DMS 273 treated with DMSO at 0.1 percent for 48 hours (cell line): ENCODE measurements at regions not wholly inside any gene's neighbourhood (a gene's known extent, or its start where the extent isn't known, plus 50 kb on each side); places are given as distances from the start of the nearest gene placed in this dataset.

Experiments used
- DNase-seq: peaks from one replicate; lab custom pipeline; 2025; lab: John Stamatoyannopoulos, UW

DNA sequence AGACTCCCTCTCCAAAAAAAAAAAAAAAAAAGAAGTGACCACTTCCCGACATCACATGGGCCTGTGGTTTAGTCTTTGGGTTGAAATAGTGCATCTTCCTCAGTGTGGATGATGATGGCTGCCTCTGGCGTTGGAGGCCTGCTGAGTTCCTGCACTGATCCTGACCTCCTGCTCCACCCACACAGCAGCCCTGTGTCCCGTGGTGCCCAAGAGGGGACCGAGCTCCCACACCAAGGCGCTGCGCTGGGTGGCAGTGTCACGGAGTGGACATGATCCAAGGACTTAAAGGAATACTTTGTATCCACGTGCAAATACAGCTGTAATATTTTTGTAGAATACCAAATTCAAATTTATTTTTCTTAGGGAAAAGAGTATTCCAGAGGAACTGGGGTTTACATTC, 109.2 kb upstream of the PHACTR3 start:
- DNase-seq = no peak

DNA sequence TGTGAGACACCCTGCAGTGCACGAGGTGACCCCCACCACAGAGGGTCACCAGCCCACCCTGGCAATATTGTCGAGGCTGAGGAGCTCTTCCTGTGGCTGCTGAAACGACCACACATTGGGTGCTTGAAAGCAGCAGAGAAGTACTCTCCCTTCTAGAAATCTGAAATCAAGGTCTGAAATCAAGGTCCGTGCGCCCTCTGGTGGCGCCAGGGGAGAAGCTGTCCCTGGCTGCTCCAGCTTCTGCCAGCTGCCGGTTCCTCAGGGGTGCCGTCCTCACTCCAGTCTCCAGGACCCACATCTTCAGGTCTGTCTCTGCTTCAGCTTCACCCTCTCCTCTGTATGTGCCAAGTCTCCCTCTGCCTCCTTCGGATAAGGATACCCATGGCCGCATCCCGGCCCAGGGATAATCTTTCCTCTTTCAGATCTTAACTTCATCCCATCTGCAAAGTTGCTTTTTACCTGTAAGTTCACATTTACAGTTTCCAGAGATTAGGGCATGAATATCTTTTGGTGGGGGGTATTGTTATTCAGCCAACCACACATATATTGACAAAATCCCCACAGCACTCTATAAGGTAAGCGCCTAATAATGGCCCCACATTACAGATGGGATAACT, 108.3 kb upstream of the PHACTR3 start:
- peak; percentile 34 for DNase-seq

DNA sequence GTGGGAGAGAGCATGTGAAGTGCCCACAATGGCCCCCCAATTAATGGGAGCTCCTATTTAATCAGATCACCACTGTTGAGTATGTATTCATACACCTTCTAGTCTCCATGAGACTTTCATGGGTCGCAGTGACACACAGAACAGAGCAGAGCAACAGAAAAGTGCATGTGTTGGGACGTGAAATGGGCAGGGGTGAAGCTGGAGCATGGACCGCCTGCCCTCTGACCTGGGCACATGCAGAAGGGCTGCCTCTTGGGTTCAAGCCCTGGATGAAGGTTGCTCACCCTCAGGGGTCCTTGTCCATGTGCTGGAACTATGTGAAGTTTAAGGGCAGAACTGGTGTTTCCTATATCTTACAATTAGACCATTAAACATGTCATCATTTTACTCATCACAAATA, 106.0 kb upstream of the PHACTR3 start:
- DNase-seq = no peak

DNA sequence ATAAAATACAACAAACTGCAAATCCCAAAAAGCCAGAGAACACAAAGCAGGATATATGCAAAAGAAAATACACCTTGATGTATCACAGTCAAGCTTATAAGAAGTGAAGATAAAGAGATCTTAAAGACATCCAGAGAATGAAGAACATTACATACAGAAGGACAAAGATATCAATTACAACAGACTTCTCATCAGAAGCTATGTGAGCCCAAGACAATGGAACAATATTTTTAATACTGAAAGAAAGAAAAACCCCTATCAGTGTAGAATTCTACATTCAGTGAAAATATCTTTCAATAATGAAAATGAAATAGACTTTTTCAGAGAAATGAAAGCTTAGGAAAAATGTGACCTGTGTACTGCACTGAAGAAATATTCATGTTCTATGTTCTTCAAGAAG, 104.5 kb upstream of the PHACTR3 start:
- DNase-seq = no peak

DNA sequence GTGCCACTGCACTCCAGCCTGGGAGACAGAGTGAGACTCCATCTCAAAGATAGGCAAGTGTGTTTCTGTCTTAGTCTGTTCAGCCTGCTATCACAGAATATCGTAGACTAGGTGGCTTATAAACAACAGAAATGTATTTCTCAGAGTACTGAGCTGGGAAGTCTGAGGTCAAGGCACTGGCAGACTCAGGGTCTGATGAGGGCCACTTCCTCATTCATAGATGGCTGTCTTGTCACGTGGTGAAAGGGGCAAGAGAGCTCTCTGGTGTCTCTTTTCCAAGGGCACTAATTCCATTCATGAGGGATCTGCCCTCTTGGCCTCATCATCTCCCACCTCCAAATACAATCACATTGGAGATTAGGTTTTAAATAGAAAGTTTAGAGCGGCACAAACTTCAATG, 95.6 kb upstream of the PHACTR3 start:
- DNase-seq = no peak

DNA sequence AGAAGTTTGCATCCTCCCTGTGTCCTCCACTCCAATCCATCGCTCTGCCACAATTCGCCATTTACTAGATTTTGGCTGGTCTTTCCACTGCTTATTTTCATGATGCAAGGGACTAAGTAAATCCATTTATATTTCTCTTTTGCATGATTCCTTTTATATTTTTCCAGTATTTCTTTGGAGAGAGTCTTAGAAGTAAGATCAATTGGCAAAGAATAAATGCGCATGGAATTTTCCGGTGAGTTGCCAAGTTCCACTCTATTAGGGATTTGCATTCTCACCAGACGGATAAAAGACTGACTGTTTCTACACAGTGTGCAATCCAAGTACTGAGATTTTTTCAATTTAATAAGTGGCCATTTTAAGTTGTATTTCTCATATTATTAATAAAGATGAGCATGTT, 91.7 kb upstream of the PHACTR3 start:
- DNase-seq = no peak

DNA sequence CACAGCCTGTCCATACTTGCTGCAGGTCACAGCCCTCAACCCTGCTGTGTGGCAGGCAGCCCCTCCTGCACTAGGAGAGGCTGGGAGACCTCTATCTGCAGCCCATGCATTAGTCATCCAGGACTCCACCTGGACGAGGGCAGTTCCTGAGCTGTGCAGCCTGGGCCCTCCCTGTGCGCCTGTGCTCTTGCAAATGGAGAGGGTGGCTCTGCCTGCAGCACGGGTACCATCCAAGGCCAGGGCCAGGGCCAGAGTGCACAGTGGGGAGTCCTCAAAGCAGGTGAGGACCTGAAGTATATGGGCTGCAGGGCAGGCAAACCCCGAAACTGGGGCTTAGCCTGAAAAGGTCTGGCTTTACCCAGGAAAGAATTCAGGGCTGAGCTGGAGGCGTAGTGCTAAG, 89.8 kb upstream of the PHACTR3 start:
- no peak for DNase-seq

DNA sequence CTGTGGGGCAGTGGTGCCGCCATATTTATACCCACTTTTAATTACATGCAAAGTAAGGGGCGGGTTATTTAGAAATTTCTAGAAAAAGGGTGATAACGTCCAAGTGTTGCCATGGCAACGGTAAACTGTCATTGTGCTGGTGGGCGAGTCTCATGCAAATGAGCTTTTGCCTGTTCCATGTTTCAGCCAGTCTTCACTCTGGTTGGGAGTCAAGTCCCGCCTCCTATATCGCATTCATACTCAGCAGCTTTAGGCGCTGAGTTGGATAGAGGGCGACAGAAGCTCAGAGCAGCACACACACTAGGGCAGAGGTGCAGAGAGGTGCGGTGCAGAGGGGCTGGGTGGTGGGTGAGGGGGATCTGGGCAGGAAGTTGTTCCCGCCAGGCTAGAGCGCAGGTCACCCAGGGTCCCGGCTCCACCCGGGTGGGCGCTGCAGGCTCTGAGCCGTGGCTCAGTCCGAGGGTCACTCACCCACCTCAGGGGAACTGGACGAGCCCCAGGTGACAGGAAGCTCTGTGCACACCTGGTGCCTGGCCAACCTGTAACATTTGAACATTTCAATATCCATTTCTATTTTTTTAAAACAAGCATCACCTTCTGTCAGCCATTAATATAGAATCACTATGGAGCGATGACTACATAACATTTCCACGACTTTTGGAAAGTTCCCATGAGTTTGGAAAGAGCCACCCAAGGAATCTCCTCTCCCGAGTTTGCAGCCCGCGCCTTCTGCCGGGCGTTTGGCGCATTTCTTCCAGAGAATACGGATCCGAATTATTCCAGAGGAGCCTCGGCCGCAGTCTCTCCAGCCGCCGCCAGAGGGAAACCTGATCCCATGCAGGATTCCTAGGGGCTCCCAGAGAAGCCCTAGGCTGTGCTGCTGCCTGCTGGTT, 89.1 kb upstream of the PHACTR3 start:
- peak; percentile 44 for DNase-seq

DNA sequence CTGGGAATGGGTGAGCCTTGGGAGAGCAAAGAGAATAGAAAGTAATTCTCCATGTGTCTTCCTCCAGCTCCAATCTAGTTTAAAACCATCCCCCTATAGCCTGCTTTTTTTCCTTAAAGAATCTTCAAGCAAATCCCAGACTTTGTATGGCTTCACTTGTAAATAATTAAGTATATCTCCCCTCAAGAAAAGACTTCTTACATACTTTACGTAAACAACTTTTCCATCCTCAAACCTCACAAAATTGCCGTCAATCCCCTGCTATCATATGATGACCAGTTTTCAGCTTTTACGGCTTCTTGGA, 88.5 kb upstream of the PHACTR3 start:
- no peak for DNase-seq

DNA sequence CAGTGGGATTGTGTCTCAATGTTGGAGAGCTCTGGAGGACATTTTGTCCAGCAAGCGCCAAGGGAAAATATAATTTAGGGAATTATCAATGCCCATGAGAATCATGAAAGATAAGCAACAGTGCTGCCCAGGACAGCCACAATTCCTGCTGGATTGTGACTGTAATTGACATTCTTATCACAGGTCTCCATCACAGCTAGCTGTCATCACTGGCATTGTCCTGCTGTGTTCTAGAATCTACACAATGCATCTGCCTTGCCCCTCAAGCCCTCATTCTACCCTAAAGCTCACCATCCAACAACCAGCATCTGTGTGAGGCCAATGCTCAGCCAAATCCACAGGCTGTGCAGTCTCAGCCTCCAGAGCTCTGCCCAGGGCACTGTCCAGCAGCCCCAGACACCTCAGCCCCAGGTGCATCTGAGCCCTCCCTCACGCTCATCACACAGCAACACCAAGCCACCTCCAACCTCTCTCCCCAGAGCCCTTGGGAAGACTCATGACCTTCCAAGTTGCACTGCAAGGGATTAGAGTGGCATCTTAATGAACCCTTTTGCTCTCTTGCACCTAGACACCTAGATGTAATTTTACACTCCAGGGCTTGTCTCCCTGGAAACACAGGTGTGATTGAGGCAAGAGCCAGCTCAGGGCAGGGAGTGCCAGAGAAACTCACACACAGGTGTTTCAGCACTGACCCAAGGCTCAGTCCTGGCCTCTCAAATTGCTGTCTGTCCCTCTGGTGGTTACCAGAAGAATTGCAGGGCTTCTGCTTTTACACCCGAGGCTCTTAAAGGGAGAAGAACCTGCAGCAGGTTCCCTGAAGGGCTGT, 85.2 kb upstream of the PHACTR3 start:
- peak; percentile 22 for DNase-seq

DNA sequence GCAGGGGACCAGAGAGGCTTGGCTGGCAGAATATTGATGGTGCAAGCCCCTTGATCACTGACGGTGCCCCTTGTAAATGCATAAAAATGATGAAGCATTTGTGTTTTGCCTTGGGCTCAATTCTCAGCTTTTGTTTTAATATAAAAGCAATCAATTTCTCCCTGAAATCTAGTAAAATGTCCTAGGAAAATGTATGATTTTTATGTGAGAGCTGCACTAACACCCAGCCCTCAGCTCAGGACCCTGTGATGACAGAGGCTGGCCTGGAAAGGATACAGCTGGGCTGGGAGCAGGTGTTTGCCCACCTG, 84.7 kb upstream of the PHACTR3 start:
- DNase-seq = no peak

DNA sequence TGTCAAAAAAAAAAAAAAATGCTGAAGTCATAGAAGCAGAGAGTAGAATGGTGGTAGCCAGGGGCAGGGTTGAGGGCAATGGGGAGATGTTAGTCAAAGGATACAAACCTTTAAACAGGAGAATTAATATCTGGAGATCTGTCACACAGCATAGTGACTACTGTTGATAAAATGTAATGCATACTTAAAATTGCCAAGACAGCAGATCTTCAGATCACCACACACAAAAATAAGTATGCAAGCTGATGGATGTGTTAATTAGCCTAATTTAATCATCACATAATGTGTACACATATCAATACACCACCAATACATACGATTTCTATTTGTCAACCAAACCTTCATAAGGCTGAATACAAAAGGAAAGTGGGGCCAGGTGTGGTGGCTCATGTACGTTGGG, 83.5 kb upstream of the PHACTR3 start:
- DNase-seq = no peak

DNA sequence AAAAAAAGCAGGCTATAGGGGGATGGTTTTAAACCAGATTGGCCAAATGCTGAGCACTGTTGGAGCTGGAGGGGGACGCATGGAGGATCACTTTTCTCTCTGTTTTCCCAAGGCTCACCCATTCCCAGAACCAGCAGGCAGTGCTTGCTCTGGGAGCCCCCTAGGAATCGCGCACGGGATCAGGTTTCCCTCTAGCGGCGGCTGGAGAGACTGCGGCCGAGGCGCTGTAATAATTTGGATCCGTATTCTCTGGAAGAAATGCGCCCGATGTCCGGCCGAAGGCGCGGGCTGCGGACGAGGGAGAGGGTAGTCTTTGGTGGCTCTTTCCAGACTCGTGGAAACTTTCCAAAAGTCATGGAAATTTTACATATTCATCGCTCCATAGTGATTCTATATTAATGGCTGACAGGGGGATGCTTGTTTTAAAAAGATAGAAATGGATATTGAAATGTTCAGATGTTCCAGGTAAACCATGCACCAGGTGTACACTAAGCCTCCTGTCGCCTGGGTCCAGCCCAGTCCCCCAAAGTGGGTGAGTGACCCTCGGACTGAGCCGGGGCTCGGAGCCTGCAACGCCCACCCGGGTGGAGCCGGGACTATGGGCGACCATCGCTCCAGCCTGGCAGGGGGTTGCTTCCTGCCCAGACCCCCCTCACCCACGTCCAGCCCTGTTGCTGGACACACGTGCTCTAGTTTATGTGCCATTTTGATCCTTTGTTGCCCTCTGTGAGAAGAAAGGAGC, 78.7 kb upstream of the PHACTR3 start:
- peak; percentile 25 for DNase-seq

DNA sequence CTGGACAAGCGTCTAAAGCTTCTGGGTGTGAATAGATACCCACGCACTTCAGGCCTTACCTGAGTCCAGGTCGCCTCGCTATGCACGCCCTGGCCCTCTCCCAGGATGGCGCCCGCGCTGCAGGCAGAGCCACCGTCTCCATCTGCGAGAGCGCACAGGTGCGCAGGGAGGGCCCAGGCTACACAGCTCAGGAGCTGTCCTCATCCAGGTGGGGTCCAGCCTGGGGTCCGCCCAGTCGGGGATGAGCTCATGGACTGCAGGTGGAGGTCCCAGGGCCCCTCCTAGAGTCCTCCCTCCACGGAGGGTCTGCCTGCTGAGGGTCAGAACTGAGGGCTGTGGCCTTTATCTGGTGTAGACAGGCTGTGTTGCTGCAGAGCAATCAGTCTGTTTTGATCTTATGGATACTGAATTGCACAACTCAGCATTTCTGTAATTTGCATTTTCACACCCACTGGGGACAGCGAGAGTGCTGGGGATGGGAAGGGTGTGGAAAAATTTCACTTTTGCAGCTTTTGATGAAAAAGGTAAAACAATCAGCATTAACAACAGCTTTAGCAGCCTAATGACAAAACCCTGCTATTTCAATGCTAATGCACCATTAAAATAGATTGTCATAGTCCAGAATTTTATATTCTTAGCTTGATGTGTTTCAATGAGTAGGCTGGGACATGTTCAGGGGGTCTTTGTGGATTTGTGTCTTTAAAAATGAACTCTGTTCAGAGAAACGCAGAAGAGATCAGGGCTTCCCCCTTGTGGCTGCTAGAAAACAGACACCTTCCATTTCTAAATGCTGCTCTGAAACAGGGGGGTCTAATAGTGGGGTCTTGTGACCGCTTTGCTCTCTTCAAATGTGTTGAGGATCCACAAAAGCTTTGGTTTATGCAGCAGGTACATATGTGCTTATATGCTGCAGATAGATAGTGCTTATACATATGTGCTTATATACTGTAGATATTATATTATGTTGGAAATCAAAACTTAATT, 77.8 kb upstream of the PHACTR3 start:
- no peak for DNase-seq

DNA sequence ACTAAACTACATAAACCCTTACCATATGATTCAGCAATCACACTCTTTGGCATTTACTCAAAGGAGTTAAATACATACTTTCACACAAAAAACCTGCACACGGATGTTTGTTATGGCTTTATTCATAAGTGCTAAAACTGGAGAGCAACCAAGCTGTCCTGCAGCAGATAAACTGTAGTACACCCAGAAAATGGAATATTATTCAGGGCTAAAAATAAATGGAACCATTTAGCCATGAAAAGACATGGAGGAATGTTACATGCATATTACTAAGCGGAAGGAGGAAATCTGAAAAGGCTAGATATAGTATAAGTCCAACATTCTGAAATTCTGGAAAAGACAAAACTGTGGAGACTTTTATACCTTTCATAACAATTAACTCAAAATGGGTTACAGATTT, 73.6 kb upstream of the PHACTR3 start:
- no peak for DNase-seq

DNA sequence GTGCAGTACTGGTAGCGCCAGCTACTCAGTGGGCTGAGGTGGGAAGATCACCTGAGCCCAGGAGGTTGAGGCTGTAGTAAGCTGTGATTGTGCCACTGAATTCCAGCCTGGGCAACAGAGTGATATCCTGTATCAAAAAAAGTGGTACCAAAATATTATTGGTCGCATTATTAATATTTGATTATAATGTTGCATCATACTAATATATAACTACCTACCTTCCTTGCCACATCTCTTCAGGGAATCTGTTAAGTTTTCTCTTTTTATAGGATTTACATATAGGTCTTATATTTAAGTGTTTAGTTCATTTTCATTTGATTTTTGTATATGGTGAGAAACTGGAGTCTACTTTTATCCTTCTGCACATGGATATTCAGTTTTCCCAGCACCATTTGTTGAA, 66.3 kb upstream of the PHACTR3 start:
- DNase-seq = no peak

DNA sequence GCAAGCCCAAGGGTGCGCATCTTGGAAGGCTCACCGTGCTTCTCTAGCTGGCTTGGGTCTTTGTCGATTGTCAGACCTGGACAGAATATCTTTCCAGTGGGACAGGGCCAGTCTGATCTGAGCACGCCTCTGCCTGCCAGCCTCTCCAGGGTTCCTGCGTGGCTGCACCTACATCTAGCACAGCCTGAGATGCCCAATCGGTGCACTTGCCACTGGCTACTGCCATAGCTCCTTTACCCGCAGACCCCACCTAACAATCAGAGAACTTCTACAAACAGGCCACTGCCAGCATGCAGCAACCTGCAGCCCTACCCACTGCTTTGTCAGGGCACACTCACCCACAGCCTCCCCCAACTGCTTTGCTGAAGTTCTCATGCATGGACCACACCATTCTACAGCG, 56.7 kb upstream of the PHACTR3 start:
- DNase-seq = no peak
